Dendritic cell treated with granulocyte-macrophage colony-stimulating factor and Interleukin-4, amounts not matched to agents 40 ng/mL and 50 ng/mL, for 4 days (primary cell): ENCODE measurements at regions not wholly inside any gene's neighbourhood (a gene's known extent, or its start where the extent isn't known, plus 50 kb on each side); places are given as distances from the start of the nearest gene placed in this dataset.
"Not testable (repeated sequence)": the region's sequence is repeated elsewhere in the genome, so short reads cannot be mapped to it uniquely, and the experiment has no call there.

Experiments
- H3K27ac Mint-ChIP-seq: one replicate; pipeline ENCODE4 v1.8.0; 2022; ENCODE audit warnings: mild to moderate bottlenecking, mixed read lengths
- H3K27me3 Mint-ChIP-seq: one replicate; pipeline ENCODE4 v1.8.0; 2022; ENCODE audit warnings: mild to moderate bottlenecking, mixed read lengths
- H3K36me3 Mint-ChIP-seq: one replicate; pipeline ENCODE4 v1.8.0; 2022; ENCODE audit warnings: low read depth, mixed read lengths
- H3K4me1 Mint-ChIP-seq: one replicate; pipeline ENCODE4 v1.8.0; 2022; ENCODE audit warnings: low read depth, mixed read lengths
- H3K4me3 Mint-ChIP-seq: one replicate; pipeline ENCODE4 v1.8.0; 2022; ENCODE audit warnings: mild to moderate bottlenecking, moderate library complexity, mixed read lengths
- H3K9me3 Mint-ChIP-seq: one replicate; pipeline ENCODE4 v1.8.0; 2022; ENCODE audit warnings: mixed read lengths
- intact Hi-C: fragments of 100-400 bp; cut with micrococcal nuclease; formaldehyde crosslinking; loops from one replicate; pipeline ENCODE4 v1.15.0; 2022

DNA sequence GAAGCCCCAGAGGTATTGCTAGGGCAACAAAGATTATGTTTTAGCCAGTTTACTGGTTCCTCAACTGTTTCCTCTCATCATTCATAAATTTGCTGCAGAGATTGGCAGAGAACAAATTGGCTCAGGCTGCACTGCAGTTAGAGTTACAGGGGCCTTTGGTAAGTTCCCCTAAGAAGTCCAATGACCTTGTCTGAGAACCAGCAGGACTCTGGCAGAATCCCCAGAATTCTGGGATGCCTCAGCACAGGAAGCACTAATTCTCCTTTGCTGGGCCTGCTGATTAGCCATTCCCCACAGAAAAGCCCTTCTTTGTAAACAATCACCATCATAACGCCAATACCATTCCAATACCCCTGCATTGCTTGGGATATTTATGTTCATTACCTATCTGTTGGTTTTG, 151.3 kb downstream of the USP46 start:
- intact Hi-C loops: no loop called here
- no peaks in the 10 kb centered on the region for H3K36me3 Mint-ChIP-seq
- H3K4me3 Mint-ChIP-seq: no peak overlapping the region
- H3K4me1 Mint-ChIP-seq: no peaks in the 10 kb centered on the region
- H3K27me3 Mint-ChIP-seq: no peaks in the 10 kb centered on the region
- peaks cover 9% of the 10 kb centered on the region for H3K9me3 Mint-ChIP-seq
- no peak overlapping the region for H3K27ac Mint-ChIP-seq

DNA sequence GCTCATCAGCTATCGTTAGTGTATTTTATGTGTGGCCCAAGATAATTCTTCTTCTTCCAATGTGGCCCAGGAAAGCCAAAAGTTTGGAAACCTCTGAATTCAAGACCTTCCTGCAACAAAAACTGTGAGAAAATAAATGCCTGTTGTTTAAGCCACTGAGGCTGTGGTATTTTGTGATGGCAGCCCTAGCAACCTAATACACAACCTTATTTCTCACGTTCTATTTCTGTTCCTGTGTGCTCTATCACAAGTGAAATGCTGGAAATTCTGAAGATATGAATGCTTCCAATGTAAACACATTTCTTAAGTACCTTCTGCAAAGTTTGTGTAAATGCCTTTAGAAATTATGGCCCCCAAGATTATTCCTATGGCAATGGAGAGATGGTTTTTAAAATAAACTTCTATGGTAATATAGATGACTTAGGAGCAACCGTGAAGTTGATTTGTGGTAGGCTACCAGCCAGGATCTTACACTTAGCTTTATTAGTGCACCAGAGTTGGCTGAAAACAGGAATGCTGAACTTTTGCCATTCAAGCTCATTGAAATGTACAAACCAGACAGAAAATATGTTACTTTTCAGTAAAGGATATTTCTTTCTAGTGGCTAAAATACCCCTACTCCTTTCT, 148.0 kb downstream of the USP46 start:
- no peaks in the 10 kb centered on the region for H3K36me3 Mint-ChIP-seq
- no peaks in the 10 kb centered on the region for H3K27me3 Mint-ChIP-seq
- H3K4me3 Mint-ChIP-seq: no peak overlapping the region
- H3K9me3 Mint-ChIP-seq: peaks cover 9% of the 10 kb centered on the region
- no peaks in the 10 kb centered on the region for H3K4me1 Mint-ChIP-seq
- H3K27ac Mint-ChIP-seq: no peak overlapping the region
- intact Hi-C loops: no loop called here

DNA sequence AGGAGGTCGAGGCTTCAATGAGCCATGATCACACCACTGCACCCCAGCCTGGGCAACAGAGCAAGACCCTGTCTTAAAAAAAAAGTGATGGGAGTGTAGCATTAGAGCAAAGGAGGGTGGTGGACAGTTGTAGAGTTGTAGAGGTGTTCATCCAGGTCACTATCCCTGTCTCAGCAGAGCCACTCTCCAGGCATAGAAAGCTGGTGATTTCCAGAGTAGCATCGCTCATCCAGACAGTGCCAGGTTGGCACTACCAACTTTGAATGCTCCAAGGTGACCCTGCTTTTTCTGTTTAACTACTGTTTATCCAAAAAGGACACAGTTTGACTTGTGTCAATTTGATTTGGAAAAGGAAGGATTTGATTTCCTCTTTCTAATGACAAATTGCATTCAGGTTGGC, 147.3 kb downstream of the USP46 start:
- H3K4me1 Mint-ChIP-seq: no peaks in the 10 kb centered on the region
- H3K36me3 Mint-ChIP-seq: no peaks in the 10 kb centered on the region
- no peaks in the 10 kb centered on the region for H3K27me3 Mint-ChIP-seq
- intact Hi-C loops: no loop called here
- H3K4me3 Mint-ChIP-seq: no peak overlapping the region
- peaks cover 7% of the 10 kb centered on the region for H3K9me3 Mint-ChIP-seq
- no peak overlapping the region for H3K27ac Mint-ChIP-seq

DNA sequence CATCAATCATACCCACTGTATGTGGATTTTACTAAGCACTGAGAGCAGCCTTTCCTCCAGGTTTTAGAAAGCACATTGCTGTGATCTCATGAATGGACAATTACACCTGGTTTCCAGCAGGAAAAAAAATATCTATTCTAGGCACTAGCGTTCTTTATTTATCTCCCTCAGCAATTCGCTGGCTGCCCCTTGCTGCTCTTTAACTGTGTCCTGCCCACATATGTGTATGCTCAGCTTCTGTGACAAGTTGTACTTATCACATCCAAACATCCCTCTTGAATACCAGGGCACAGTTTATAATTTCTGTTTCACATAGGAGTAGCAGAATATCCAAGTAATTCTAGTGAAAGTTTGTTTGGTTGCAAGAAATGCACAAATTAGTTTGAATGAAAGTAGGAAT, 146.8 kb downstream of the USP46 start:
- Mint-ChIP-seq H3K4me1 (no peaks in the 10 kb centered on the region), H3K27me3 (no peaks in the 10 kb centered on the region), H3K4me3 (no peak overlapping the region), H3K36me3 (no peaks in the 10 kb centered on the region), H3K9me3 (peaks cover 2% of the 10 kb centered on the region), H3K27ac (no peak overlapping the region)
- intact Hi-C loops: no loop called here

DNA sequence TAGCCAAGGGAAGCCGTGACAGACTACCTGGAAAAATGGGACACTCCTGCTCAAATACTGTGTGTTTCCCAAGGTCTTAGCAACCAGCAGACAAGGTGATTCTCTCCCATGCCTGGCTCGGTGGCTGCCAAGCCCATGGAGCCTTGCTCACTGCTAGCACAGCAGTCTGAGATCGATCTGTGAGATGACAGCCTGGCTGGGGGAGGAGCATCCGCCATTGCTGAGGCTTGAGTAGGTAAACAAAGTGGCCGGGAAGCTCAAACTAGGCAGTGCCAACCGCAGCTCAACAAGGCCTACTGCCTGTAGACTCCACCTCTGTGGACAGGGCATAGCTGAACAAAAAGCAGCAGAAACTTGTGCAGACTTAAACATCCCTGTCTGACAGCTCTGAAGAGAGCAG, 137.0 kb downstream of the USP46 start:
- H3K36me3 Mint-ChIP-seq, H3K4me1 Mint-ChIP-seq, H3K27ac Mint-ChIP-seq, H3K27me3 Mint-ChIP-seq, intact Hi-C loops, H3K4me3 Mint-ChIP-seq: not testable (repeated sequence)
- peaks cover 12% of the 10 kb centered on the region for H3K9me3 Mint-ChIP-seq

DNA sequence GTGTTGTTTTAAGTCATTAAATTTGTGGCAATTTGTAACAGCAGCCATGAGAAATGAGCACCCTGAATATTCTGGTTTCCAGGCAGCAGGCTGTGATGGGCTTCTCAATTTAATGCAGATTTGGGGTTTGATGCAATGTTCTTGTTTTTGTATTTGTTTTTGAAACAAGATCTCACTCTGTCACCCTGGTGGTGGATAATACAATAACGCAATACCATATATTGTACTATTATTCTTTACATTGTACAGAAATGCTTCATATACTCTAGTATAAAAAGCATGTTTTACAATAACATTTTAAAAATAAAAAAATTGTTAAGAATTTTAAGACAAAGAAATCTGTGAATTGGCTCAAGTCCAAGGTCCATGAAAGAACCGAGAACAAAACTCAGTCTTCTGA, 129.1 kb downstream of the USP46 start:
- Mint-ChIP-seq H3K27ac (no peak overlapping the region), H3K4me1 (no peaks in the 10 kb centered on the region), H3K9me3 (peaks cover 9% of the 10 kb centered on the region), H3K36me3 (no peaks in the 10 kb centered on the region), H3K27me3 (no peaks in the 10 kb centered on the region), H3K4me3 (no peak overlapping the region)
- intact Hi-C loops: no loop called here

DNA sequence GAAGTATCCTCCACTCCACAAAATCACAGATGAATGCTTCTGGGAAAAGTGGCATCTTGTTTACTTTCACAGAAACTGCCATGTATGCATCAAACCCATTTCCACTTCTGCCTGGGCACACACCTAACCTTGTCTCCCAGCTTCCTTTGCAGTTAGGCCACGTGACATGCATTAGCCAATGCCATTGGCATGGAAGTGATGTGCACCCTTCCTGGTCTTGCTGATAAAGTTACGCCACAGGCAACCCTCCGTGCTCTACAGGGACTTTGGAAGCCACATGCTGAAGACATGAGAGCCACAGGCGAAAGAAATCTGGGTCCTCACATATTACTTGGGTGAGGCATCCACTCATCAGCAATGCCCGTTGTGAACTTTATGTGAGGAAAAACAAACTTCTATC, 123.3 kb downstream of the USP46 start:
- Mint-ChIP-seq H3K4me1 (no peaks in the 10 kb centered on the region), H3K9me3 (peaks cover 11% of the 10 kb centered on the region), H3K27me3 (no peaks in the 10 kb centered on the region), H3K36me3 (no peaks in the 10 kb centered on the region), H3K4me3 (no peak overlapping the region), H3K27ac (no peak overlapping the region)
- intact Hi-C loops: no loop called here
